Muscle layer of duodenum (tissue), 2 donors: ENCODE measurements at regions not wholly inside any gene's neighbourhood (a gene's known extent, or its start where the extent isn't known, plus 50 kb on each side); places are given as distances from the start of the nearest gene placed in this dataset.

Experiments used
- H3K27ac ChIP-seq: one replicate; pipeline ENCODE4 v1.7.0; 2013; ENCODE audit warnings: mild to moderate bottlenecking, low read length
- H3K27me3 ChIP-seq: one replicate; pipeline ENCODE4 v1.7.0; 2013; ENCODE audit warnings: low read depth, mild to moderate bottlenecking, control low read depth, low read length
- H3K36me3 ChIP-seq, 2 donors: one replicate each; pipeline ENCODE4 v1.7.0; 2013; ENCODE audit warnings: low read length in 2 of 2, control low read depth in 1 of 2, mild to moderate bottlenecking in 1 of 2; ENCODE audit not compliant: insufficient read depth in 2 of 2, control insufficient read depth in 1 of 2
- H3K4me1 ChIP-seq, 2 donors: one replicate each; pipeline ENCODE4 v1.7.0; 2013; ENCODE audit warnings: low read length in 2 of 2, mild to moderate bottlenecking in 2 of 2, control low read depth in 1 of 2, moderate library complexity in 1 of 2; ENCODE audit not compliant: insufficient read depth in 2 of 2, control insufficient read depth in 1 of 2
- H3K4me3 ChIP-seq, 2 donors: one replicate each; pipeline ENCODE4 v1.7.0; 2013; ENCODE audit warnings: low read length in 2 of 2, low read depth in 1 of 2, mild to moderate bottlenecking in 1 of 2
- H3K9me3 ChIP-seq, 2 donors: one replicate each; pipeline ENCODE4 v1.7.0; 2013; ENCODE audit warnings: low read length in 2 of 2, control low read depth in 1 of 2, mild to moderate bottlenecking in 1 of 2; ENCODE audit not compliant: control insufficient read depth in 1 of 2
- donor health status: healthy.

DNA sequence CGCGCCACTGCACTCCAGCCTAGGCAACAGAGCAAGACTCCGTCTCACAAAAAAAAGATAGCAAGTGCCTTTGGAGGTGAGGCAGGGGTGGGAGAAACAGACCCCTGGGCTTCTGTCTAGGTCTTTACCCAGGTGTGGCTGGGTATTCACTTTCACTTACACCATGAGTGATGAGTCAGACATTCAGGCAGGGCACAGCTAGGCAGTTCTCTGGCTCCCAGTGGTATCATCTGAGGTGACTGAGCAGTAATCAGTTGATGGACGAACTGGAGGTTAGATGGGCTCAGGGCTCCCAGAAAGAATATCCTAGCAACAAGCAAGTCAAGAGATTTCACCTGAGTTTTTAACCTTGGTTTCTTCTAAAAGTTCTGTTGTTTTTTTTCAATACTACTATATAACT, 107.0 kb upstream of the RAB6C start:
- Histone ChIP-seq H3K36me3 (no peaks in the 10 kb centered on the region), H3K4me1 (peaks cover 0 to 5% of the 10 kb centered on the region in 2 donors), H3K27me3 (no peaks in the 10 kb centered on the region), H3K9me3 (no peaks in the 10 kb centered on the region), H3K4me3 (no peak overlapping the region), H3K27ac (no peak overlapping the region)

DNA sequence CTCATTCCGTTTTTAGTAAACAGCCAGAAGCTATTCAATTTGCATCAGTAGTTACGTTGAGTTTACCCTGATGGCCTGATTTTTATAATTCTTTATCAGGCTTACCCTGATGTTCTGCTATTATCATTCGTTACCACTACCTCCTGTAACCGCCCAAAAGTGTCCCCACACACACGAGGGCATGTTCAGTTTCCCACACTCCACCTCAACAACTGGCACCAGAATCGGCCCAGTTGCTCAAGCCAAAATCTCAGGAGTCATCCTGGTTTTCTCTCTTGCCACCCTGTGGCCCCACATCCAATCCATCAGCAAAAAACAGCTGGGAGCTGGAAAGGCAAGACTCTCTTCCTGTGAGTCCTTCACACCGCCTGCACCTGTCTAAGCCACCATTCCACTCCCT, 102.9 kb upstream of the RAB6C start:
- H3K27ac ChIP-seq: peak overlapping the region; percentile 79
- peak overlapping the region; percentile 65 to 87 for H3K4me3 ChIP-seq

DNA sequence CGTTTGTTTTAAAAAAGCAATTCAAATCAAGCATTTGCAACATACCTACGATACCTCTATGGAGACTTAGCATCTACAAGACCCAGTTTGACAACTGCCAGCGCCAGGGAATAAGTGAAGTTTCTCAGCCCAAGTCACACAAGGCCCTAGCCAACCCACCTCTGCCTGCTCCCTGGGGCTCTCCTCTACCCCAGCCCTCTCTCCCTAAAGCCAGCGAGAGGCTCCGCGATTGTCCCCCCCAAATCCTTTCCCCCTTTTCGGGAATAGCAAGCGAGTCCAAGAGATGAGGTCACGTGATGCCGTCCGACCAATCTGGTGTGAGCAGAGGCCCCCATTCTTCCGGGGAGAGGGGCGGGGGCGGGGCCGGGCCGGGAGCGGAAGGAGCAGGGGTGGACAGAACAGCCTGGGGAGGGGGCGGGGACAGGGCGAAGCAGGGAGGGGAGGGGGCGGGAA, 102.2 kb upstream of the RAB6C start:
- Histone ChIP-seq H3K4me3 (peak overlapping the region; percentile 65 to 87), H3K27me3 (no peaks in the 10 kb centered on the region), H3K27ac (peak overlapping the region; percentile 79), H3K36me3 (no peaks in the 10 kb centered on the region), H3K9me3 (no peaks in the 10 kb centered on the region), H3K4me1 (peaks cover 0 to 5% of the 10 kb centered on the region in 2 donors)

More for the DNA sequence above, 102.9 kb upstream of the RAB6C start:
- Histone ChIP-seq H3K9me3 (no peaks in the 10 kb centered on the region), H3K36me3 (no peaks in the 10 kb centered on the region), H3K4me1 (peaks cover 0 to 5% of the 10 kb centered on the region in 2 donors), H3K27me3 (no peaks in the 10 kb centered on the region)

DNA sequence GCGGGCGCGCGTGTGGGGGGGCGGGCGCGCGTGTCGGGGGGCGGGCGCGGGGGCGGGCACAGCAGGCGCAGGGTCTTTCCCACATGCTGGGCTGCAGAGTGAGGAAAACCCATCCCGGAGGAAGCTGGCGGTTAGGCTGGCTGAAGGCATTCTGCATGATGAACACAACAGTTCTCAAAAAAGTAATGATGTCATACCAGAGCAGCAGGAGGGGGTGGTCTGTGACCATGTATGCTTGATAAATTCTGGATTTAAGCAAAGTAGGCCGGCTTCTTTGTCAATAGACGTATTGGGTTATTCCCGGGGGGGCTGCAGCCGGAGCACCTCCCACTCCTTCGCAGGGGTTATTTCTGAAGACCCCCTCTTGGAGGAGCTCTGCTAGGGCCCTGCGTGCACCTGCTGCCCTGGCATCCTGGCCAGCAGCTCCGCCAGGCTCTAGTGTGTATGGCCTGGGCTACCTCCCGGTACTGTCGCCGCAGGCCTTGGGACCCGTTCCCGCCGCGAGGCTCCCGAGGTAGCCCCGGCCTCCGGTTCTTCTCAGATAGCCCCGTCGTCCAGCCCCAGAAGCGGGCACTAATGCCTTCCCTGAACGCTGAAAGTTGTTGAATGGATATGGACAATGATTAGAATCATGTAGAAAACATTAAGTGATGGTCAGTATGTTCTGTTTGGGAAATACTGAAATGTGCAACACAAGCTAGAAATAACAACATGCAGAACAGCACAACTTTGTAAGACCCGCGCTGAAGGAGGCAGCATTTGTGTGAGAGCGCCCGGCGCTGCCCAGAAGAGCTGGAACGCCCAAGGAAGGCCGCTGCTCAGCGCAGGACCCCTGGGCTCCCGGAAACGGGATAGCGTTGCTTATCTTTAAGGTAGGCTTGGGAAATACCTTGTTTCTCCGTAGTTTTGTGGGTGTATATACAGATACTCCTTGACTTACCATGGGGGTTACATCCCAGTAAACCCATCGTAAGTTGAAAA, 101.4 kb upstream of the RAB6C start:
- H3K27ac ChIP-seq: peak overlapping the region; percentile 19
- H3K9me3 ChIP-seq: no peaks in the 10 kb centered on the region

DNA sequence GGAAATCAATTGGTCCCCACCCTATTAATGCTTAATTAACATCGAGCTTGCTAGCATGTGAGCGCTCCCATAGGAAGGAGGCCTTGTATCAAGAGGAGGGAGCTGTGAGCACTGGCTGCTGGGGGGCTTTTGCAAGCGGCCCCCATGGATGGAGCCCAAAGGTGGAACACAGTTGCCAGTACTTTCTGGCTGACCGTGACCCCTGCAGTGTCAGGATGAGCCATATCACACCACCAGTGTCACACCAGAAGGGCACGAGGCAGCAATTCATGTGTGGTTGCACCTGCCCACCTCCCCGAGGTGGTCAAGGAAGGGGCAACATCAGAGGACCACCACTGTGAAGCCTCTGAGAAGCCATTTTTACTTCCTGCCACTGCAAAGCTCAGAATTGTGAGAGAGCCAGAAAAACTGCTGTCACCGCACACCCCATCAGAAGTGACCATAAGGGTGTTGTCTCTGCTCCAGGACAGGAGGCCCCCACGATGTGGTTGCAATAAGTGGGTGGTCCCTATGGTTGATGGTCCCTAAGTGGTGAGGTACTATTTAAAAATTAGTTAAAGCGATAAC, 99.8 kb upstream of the RAB6C start:
- Histone ChIP-seq H3K9me3 (no peaks in the 10 kb centered on the region), H3K27me3 (no peaks in the 10 kb centered on the region), H3K27ac (no peak overlapping the region), H3K4me3 (no peak overlapping the region), H3K36me3 (no peaks in the 10 kb centered on the region), H3K4me1 (peaks cover 0 to 5% of the 10 kb centered on the region in 2 donors)

More for the DNA sequence above, 101.4 kb upstream of the RAB6C start:
- H3K4me3 ChIP-seq: peak overlapping the region; percentile 45 to 62
- H3K27me3 ChIP-seq: no peaks in the 10 kb centered on the region
- peaks cover 0 to 5% of the 10 kb centered on the region in 2 donors for H3K4me1 ChIP-seq
- H3K36me3 ChIP-seq: no peaks in the 10 kb centered on the region

DNA sequence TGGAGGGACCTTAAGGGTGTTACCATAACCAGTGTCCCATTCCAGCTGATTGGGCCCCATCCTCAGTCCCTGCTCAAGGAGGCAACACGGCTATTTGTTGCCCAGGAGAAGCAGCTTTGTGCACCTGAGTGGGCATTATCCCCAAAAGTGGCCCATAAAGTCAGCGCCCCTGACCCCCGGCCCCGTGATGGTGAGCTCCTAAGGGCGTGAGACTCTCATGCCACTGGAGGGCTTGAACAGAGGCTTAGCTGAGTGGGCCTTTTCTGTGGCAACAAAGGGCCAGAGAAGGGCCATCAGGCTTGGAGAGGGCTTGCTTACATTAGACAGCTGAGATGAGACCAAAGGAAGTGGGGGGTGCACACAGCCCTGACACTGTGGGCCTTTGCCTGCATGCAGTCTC, 99.2 kb upstream of the RAB6C start:
- Histone ChIP-seq H3K36me3 (no peaks in the 10 kb centered on the region), H3K4me1 (peaks cover 0 to 5% of the 10 kb centered on the region in 2 donors), H3K27ac (no peak overlapping the region), H3K9me3 (no peaks in the 10 kb centered on the region), H3K4me3 (no peak overlapping the region), H3K27me3 (no peaks in the 10 kb centered on the region)

DNA sequence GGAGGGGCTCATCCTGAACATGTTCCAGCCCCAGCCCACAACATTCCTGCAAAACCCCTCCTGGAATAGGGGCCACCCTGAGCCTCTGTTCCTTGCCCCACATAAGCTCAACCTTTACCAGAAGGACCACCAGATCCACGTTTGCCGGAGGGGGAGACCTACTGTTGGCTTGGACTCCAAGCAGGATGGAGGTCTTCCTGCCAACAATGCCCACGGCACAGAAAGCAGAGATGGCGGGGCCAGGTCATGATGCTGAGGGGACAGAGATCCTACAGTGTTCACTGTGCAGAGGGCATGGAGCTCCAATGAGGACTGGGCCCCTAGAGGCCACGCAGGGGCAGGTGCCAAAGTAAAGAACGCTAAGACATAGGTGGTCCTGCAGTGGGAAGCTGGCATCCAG, 98.5 kb upstream of the RAB6C start:
- Histone ChIP-seq H3K36me3 (no peaks in the 10 kb centered on the region), H3K9me3 (no peaks in the 10 kb centered on the region), H3K27ac (no peak overlapping the region), H3K4me1 (peaks cover 0 to 5% of the 10 kb centered on the region in 2 donors), H3K27me3 (no peaks in the 10 kb centered on the region), H3K4me3 (no peak overlapping the region)

DNA sequence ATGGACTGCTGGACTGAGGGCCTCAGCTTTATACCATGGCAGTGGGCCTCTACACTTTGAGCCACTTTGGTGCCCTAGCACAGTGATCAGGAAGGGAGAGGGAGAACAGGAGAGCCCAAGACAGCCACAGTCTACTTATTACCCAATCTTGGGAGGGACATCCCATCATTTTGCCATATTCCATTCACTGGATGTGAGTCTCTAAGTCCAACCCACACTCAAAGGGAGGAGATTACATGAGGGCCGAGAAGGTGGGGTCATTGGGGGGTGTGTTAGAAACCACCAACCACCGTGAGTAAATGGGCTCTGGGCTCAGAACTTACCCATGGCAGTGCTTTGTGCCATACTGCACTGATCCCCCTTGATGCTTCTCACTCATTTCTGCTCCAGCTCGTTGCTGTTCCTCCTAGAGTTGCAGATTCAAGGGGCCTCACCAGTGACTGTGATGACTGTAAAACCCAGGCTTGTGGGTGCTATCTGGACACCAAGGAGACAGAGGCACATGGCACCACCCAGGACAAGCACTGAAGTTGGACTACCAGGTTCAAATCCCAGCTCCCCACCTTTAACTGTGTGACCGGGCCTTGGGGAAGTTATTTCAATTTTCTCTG, 97.6 kb upstream of the RAB6C start:
- no peaks in the 10 kb centered on the region for H3K27me3 ChIP-seq
- H3K4me3 ChIP-seq: no peak overlapping the region
- no peaks in the 10 kb centered on the region for H3K4me1 ChIP-seq
- no peak overlapping the region for H3K27ac ChIP-seq
- no peaks in the 10 kb centered on the region for H3K9me3 ChIP-seq
- H3K36me3 ChIP-seq: no peaks in the 10 kb centered on the region

DNA sequence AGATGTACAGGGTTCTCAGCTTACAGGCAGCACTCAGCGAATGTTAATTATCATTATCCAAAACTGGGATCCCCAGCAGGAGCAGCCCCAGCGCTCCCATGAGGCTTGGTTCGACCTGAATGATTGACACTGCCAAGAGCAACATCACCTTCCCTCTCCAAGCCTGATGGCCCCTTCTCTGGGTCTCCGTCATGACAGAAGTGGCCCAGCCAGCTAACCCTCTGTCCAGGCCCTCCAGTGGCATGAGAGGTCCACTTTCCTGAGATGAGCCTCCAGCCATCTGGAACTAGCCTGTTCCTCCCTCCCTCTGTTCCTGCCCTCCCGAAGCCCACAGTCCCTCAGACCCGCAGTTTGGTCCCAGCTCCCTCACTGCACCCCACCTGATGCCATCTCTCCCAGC, 97.0 kb upstream of the RAB6C start:
- no peaks in the 10 kb centered on the region for H3K36me3 ChIP-seq
- H3K27me3 ChIP-seq: no peaks in the 10 kb centered on the region
- no peaks in the 10 kb centered on the region for H3K9me3 ChIP-seq
- H3K4me3 ChIP-seq: no peak overlapping the region
- H3K4me1 ChIP-seq: no peaks in the 10 kb centered on the region
- no peak overlapping the region for H3K27ac ChIP-seq

DNA sequence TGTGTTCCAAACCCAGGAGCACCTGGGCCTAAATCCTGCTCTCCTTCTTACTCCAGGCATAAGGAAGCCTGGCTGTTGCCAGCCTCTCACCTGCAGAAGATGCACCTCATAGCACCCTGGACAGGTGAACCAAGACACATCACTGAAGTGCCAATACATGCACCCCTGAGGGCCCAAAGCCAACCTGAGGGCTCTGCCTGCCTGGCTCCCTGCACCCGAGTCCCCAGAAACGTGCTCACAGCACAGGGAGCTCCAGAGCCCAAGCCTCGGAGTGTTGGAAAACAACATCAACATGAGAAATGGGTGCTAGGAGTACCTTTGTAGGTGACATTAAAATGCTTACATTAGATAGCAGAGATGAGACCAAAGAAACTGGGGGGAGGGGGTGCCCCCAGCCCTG, 96.3 kb upstream of the RAB6C start:
- no peaks in the 10 kb centered on the region for H3K36me3 ChIP-seq
- no peaks in the 10 kb centered on the region for H3K9me3 ChIP-seq
- no peak overlapping the region for H3K4me3 ChIP-seq
- H3K27ac ChIP-seq: no peak overlapping the region
- H3K4me1 ChIP-seq: no peaks in the 10 kb centered on the region
- peaks cover 4% of the 10 kb centered on the region for H3K27me3 ChIP-seq

DNA sequence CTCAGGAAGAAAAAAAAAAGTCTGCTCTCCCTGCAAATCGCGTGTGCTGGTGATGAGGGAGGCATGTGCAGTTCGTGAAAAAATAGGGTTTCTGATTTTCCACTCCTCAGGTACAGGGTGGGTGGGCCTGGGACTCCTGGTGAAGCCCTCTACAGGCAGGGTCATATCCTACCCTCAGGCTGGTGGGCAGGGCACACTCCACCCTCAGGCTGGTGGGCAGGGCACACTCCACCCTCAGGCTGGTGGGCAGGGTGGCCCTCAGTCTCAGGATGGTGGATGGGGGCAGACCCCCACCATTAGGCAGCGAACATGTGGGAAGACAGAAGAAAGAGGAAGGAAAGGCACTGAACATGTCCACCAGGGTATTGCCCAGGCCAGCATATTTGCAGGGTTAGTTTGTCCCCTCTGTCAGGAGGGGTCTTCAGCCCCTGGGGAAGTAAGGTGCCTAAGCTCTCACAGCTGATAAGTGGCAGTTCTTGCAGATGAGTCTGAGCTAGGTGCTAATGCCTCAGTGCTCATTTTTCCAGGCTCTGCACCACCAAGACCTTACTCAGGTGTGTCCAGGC, 95.2 kb upstream of the RAB6C start:
- Histone ChIP-seq H3K4me3 (no peak overlapping the region), H3K27me3 (peaks cover 4% of the 10 kb centered on the region), H3K4me1 (no peaks in the 10 kb centered on the region), H3K9me3 (no peaks in the 10 kb centered on the region), H3K36me3 (no peaks in the 10 kb centered on the region), H3K27ac (no peak overlapping the region)
